SJSA1 (cell line): ENCODE measurements at regions not wholly inside any gene's neighbourhood (a gene's known extent, or its start where the extent isn't known, plus 50 kb on each side); places are given as distances from the start of the nearest gene placed in this dataset.

Experiments
- DNase-seq, 2 experiments: peaks; one replicate each; pipeline ENCODE4 v3.0.0-alpha.2; 2015 to 2020; ENCODE audit warnings: low spot score in 2 of 2, low read depth in 1 of 2
- H3K27ac ChIP-seq: fragments of 250-450 bp; sonication (Bioruptor Pico); 2 replicates; pipeline ENCODE4 v1.5.1; 2020; ENCODE audit warnings: mild to moderate bottlenecking, moderate library complexity
- H3K27me3 ChIP-seq: fragments of 250-450 bp; sonication (Bioruptor Pico); replicated peaks from 2 replicates; pipeline ENCODE4 v1.5.1; 2020; ENCODE audit warnings: mild to moderate bottlenecking, moderate library complexity
- H3K36me3 ChIP-seq: fragments of 250-450 bp; sonication (Bioruptor Pico); 2 replicates; pipeline ENCODE4 v1.5.1; 2020; ENCODE audit warnings: mild to moderate bottlenecking
- H3K4me1 ChIP-seq: fragments of 250-450 bp; sonication (Bioruptor Pico); replicated peaks from 2 replicates; pipeline ENCODE4 v1.6.1; 2021; ENCODE audit warnings: mild to moderate bottlenecking
- H3K4me3 ChIP-seq: fragments of 250-450 bp; sonication (Bioruptor Pico); 2 replicates; pipeline ENCODE4 v1.5.1; 2020; ENCODE audit warnings: mild to moderate bottlenecking
- H3K9me3 ChIP-seq: fragments of 250-450 bp; sonication (Bioruptor Pico); replicated peaks from 2 replicates; pipeline ENCODE4 v1.5.1; 2020; ENCODE audit warnings: mild to moderate bottlenecking

- Histone ChIP-seq H3K36me3 (no peaks in the 10 kb centered on the region), H3K27me3 (no peaks in the 10 kb centered on the region)
Measured at GRCh38 chr3:24033818-24034217, 88.7 kb downstream of the NR1D2 start.

DNA sequence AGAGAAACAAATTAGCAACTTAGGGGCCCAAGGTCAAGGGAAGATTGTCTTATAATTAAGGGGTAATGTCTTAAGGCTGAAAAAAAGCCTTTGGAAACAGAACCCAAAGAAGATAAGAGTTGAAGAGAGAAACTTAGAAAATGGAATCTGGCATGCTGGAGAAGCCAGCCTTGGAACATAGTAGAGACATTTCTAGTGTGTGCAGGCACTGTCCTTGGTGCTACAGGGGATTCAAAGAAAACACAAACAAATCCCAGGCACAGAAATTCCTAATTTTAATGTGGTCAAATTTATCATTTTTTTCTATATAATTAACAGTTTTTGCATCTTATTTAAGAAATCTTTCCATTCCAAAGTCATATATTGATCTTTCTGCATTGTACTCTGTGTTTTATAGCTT is 89.4 kb downstream of the NR1D2 start:
- Histone ChIP-seq H3K36me3 (no peaks in the 10 kb centered on the region), H3K4me3 (no peak overlapping the region), H3K9me3 (no peaks in the 10 kb centered on the region), H3K27me3 (no peaks in the 10 kb centered on the region), H3K4me1 (no peaks in the 10 kb centered on the region), H3K27ac (no peak overlapping the region)
- no peak for DNase-seq

More at GRCh38 chr3:24033818-24034217, 88.7 kb downstream of the NR1D2 start:
- no peak overlapping the region for H3K4me3 ChIP-seq
- H3K4me1 ChIP-seq: no peaks in the 10 kb centered on the region
- no peak overlapping the region for H3K27ac ChIP-seq
- no peaks in the 10 kb centered on the region for H3K9me3 ChIP-seq
- DNase-seq: no peak

DNA sequence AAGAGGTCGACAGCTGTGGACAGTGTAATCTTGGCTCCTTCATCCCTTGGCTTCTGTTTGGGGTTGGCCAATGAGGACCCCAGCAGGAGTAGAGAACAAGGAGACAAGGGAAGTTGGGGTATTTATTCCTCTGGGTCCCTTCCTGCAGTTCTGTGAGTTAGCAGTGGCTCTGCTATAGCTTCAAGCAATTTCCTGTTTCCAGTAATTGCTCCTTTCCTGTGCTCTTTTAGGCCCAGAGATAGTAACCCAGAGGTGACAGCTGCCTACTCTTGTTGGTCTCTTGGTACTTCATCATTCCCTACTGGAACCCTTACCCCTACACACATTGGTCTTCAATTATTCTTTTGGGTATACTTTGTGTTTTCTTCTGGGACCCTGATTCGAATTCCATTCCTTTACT is 92.9 kb downstream of the NR1D2 start:
- Histone ChIP-seq H3K36me3 (no peaks in the 10 kb centered on the region), H3K9me3 (no peaks in the 10 kb centered on the region), H3K27me3 (no peaks in the 10 kb centered on the region), H3K4me1 (peaks cover 24% of the 10 kb centered on the region), H3K4me3 (no peak overlapping the region), H3K27ac (no peak overlapping the region)
- DNase-seq: no peak

DNA sequence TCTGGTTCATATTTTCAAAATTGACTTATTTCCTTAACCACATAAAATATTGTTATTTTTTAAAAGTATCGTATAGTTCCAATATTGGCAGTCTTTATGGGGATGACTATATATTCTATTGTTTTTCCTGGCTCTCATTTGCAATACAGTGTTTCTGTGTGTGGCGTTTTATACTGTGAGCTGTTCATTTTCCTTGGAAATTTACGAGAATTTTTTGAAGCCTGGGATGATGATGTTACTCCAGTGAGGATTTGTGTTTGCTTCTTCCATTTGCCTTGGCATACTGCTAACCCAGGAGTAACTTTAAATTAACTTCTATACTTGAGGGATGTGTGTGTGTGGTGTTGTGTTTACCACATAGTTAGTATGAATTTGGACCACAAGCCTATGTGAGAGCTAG is 95.2 kb downstream of the NR1D2 start:
- Histone ChIP-seq H3K4me3 (no peak overlapping the region), H3K27ac (no peak overlapping the region), H3K27me3 (no peaks in the 10 kb centered on the region), H3K9me3 (no peaks in the 10 kb centered on the region), H3K4me1 (peaks cover 26% of the 10 kb centered on the region), H3K36me3 (no peaks in the 10 kb centered on the region)
- no peak for DNase-seq

GRCh38 chr3:24042174-24043059 is 97.3 kb downstream of the NR1D2 start:
- peak in 1 of 2 experiments; percentile 44 for DNase-seq
- no peaks in the 10 kb centered on the region for H3K27me3 ChIP-seq
- no peak overlapping the region for H3K4me3 ChIP-seq
- no peaks in the 10 kb centered on the region for H3K36me3 ChIP-seq
- peaks cover 28% of the 10 kb centered on the region for H3K4me1 ChIP-seq
- peak overlapping the region; percentile 27 for H3K27ac ChIP-seq
- H3K9me3 ChIP-seq: no peaks in the 10 kb centered on the region

GRCh38 chr3:24043168-24043567 is 98.1 kb downstream of the NR1D2 start:
- Histone ChIP-seq H3K27ac (no peak overlapping the region), H3K9me3 (no peaks in the 10 kb centered on the region), H3K36me3 (no peaks in the 10 kb centered on the region), H3K4me1 (peaks cover 35% of the 10 kb centered on the region), H3K27me3 (no peaks in the 10 kb centered on the region), H3K4me3 (no peak overlapping the region)
- no peak for DNase-seq

GRCh38 chr3:24043985-24044384 is 98.9 kb downstream of the NR1D2 start:
- Histone ChIP-seq H3K36me3 (no peaks in the 10 kb centered on the region), H3K4me1 (peaks cover 39% of the 10 kb centered on the region), H3K27ac (no peak overlapping the region), H3K9me3 (no peaks in the 10 kb centered on the region), H3K4me3 (no peak overlapping the region), H3K27me3 (no peaks in the 10 kb centered on the region)
- DNase-seq: no peak

DNA sequence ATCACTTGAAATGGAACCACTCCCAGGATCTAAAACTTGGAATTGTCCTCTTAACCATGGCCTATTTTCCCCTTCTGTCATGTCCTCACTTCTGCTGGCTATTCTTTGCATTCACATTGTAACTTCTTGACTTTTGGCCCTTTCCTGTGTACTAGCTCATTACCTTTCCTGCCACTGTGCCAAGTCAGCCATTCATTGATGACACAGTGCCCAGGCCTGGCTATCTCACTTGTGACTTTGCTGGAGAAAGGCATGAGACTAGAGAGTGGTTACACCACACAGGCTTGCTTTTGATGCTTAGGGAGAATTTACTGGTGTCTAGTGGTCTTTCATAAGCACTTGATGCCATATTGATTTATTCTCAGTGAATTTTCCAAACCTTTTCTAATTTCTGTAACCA is 101.1 kb downstream of the NR1D2 start:
- no peak for DNase-seq
- Histone ChIP-seq H3K27ac (no peak overlapping the region), H3K4me1 (peaks cover 25% of the 10 kb centered on the region), H3K4me3 (no peak overlapping the region), H3K9me3 (no peaks in the 10 kb centered on the region), H3K27me3 (no peaks in the 10 kb centered on the region), H3K36me3 (no peaks in the 10 kb centered on the region)

GRCh38 chr3:24047513-24047912 is 102.4 kb downstream of the NR1D2 start:
- no peak overlapping the region for H3K4me3 ChIP-seq
- no peaks in the 10 kb centered on the region for H3K9me3 ChIP-seq
- no peak for DNase-seq
- H3K27ac ChIP-seq: peak overlapping the region; percentile 30
- H3K36me3 ChIP-seq: no peaks in the 10 kb centered on the region
- peaks cover 19% of the 10 kb centered on the region for H3K4me1 ChIP-seq
- no peaks in the 10 kb centered on the region for H3K27me3 ChIP-seq

DNA sequence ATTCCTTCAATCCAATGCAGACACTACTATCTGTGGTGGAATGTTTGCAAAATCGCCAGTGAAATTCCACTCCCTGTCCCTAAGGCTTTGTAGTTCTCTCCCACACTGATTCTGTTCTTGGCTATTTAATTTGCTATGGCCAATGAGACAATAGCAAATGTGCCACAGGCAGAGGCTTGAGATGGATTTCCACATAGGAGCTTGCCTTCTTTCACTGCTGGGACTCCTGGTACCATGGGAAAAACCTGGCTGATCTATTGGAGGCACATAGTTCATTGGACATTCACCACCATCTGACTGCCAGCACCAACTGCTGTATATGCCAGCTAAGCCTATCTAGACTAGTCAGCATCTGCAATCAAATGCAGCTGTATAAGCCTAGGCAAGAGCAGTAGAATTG is 103.8 kb downstream of the NR1D2 start:
- Histone ChIP-seq H3K27me3 (no peaks in the 10 kb centered on the region), H3K4me1 (peaks cover 13% of the 10 kb centered on the region), H3K36me3 (no peaks in the 10 kb centered on the region), H3K9me3 (no peaks in the 10 kb centered on the region), H3K27ac (no peak overlapping the region), H3K4me3 (no peak overlapping the region)
- no peak for DNase-seq

DNA sequence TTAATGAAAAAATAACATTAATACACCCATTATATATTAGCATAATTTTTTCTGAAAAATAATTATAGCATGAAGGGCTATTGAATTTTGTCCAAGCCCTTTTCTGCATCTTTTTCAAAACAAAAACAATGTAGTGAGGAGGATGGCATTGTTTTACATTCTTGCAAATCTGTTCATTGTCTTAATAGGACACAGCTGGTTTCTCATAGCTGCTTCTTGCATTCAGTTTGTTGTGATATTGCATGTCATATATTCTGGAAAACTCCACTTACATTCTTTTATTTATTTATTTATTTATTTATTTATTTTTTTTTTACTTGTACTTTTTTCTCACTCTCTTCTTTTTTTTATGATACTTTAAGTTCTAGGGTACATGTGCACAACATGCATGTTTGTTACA is 107.4 kb downstream of the NR1D2 start:
- no peak overlapping the region for H3K4me3 ChIP-seq
- H3K9me3 ChIP-seq: no peaks in the 10 kb centered on the region
- no peaks in the 10 kb centered on the region for H3K36me3 ChIP-seq
- no peak overlapping the region for H3K27ac ChIP-seq
- H3K27me3 ChIP-seq: no peaks in the 10 kb centered on the region
- H3K4me1 ChIP-seq: peaks cover 11% of the 10 kb centered on the region
- no peak for DNase-seq

GRCh38 chr3:24058940-24059705 is 114.0 kb downstream of the NR1D2 start:
- Histone ChIP-seq H3K4me1 (no peaks in the 10 kb centered on the region), H3K27ac (no peak overlapping the region), H3K4me3 (no peak overlapping the region), H3K9me3 (no peaks in the 10 kb centered on the region), H3K27me3 (no peaks in the 10 kb centered on the region), H3K36me3 (no peaks in the 10 kb centered on the region)
- DNase-seq: no peak

- H3K4me3 ChIP-seq: no peak overlapping the region
- no peak overlapping the region for H3K27ac ChIP-seq
- no peaks in the 10 kb centered on the region for H3K36me3 ChIP-seq
- DNase-seq: no peak
- no peaks in the 10 kb centered on the region for H3K9me3 ChIP-seq
- H3K27me3 ChIP-seq: no peaks in the 10 kb centered on the region
- no peaks in the 10 kb centered on the region for H3K4me1 ChIP-seq
Measured at GRCh38 chr3:24060055-24060454, 115.0 kb downstream of the NR1D2 start.

DNA sequence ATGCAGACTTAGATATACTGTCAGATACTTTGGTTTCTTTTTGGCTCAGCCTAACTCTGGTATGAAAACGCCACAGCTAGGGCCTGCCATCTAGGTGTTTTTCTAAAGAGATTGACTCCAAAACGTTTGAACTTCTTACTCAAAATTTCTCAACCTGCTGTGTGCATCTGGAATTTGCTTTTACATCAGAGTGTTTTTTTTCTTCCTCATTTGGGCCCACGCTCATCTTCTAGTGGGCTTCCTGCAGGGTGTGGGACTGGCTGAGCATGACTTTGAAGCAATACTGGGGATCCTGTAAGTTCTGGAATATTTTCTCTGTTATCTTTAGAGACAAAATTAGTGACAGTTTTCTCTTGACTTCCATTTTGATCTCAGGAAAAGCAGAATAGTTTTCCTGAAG is 117.8 kb downstream of the NR1D2 start:
- Histone ChIP-seq H3K27me3 (no peaks in the 10 kb centered on the region), H3K4me1 (no peaks in the 10 kb centered on the region), H3K36me3 (no peaks in the 10 kb centered on the region), H3K9me3 (no peaks in the 10 kb centered on the region), H3K4me3 (no peak overlapping the region), H3K27ac (no peak overlapping the region)
- no peak for DNase-seq
